Activated T-helper 17 cell treated with anti-CD3 and anti-CD28 coated beads, Interleukin-2, amount 50 U/mL, for 72 hours (primary cell): ENCODE measurements at regions not wholly inside any gene's neighbourhood (a gene's known extent, or its start where the extent isn't known, plus 50 kb on each side); places are given as distances from the start of the nearest gene placed in this dataset.

ENCODE experiments used
- ATAC-seq: fragments of 150-1000 bp; cut with Tn5 transposase; replicated peaks from 2 replicates; pipeline ENCODE4 v1.10.0; 2021; ENCODE audit warnings: mild to moderate bottlenecking, moderate library complexity
- H3K27ac Mint-ChIP-seq: one replicate; pipeline ENCODE4 v1.8.0; 2022; ENCODE audit warnings: mixed read lengths
- H3K27me3 Mint-ChIP-seq: one replicate; pipeline ENCODE4 v1.8.0; 2022; ENCODE audit warnings: mixed read lengths
- H3K36me3 Mint-ChIP-seq: one replicate; pipeline ENCODE4 v1.8.0; 2022; ENCODE audit warnings: low read depth, mild to moderate bottlenecking, mixed read lengths
- H3K4me1 Mint-ChIP-seq: one replicate; pipeline ENCODE4 v1.8.0; 2022; ENCODE audit warnings: mixed read lengths
- H3K4me3 Mint-ChIP-seq: one replicate; pipeline ENCODE4 v1.8.0; 2022; ENCODE audit warnings: mild to moderate bottlenecking, mixed read lengths
- H3K9me3 Mint-ChIP-seq: one replicate; pipeline ENCODE4 v1.8.0; 2022; ENCODE audit warnings: mixed read lengths

- H3K4me1 Mint-ChIP-seq, result no peaks in the 10 kb centered on the region
- ATAC-seq, result no peak
- H3K9me3 Mint-ChIP-seq, result no peaks in the 10 kb centered on the region
- H3K27me3 Mint-ChIP-seq, result no peaks in the 10 kb centered on the region
- no peak overlapping the region for H3K4me3 Mint-ChIP-seq
- H3K36me3 Mint-ChIP-seq, result no peaks in the 10 kb centered on the region
- H3K27ac Mint-ChIP-seq, result no peak overlapping the region
These were observed 411.4 kb downstream of the CCDC91 start for GRCh38 chr12:28601570-28602058.

DNA sequence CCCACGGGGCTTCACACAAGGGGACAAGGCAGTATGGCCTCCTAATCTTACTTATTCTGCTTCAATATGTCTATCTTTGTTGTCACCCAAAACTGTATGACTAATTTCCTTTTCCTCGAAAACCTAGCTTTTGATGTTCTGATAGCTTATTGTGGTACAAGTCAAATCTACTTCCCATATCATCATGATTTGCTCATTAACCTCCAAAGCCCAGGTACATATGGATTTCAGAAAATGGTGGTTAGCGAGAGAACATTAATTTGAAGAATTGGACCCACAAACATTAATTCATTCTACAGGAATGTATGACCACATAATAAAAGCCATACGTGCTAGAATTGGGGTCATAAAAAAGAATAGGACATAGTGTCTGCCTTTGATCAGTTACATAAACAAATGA lies 412.5 kb downstream of the CCDC91 start:
- H3K27me3 Mint-ChIP-seq, result peaks cover 4% of the 10 kb centered on the region
- H3K36me3 Mint-ChIP-seq, result no peaks in the 10 kb centered on the region
- H3K9me3 Mint-ChIP-seq, result peaks cover 8% of the 10 kb centered on the region
- H3K27ac Mint-ChIP-seq, result no peak overlapping the region
- H3K4me1 Mint-ChIP-seq, result no peaks in the 10 kb centered on the region
- no peak overlapping the region for H3K4me3 Mint-ChIP-seq
- ATAC-seq, result no peak

GRCh38 chr12:28603239-28603638 lies 413.0 kb downstream of the CCDC91 start:
- H3K36me3 Mint-ChIP-seq, result no peaks in the 10 kb centered on the region
- no peak overlapping the region for H3K4me3 Mint-ChIP-seq
- no peak overlapping the region for H3K27ac Mint-ChIP-seq
- no peaks in the 10 kb centered on the region for H3K4me1 Mint-ChIP-seq
- H3K27me3 Mint-ChIP-seq, result peaks cover 4% of the 10 kb centered on the region
- H3K9me3 Mint-ChIP-seq, result peaks cover 13% of the 10 kb centered on the region
- no peak for ATAC-seq

- no peaks in the 10 kb centered on the region for H3K4me1 Mint-ChIP-seq
- no peak for ATAC-seq
- no peaks in the 10 kb centered on the region for H3K36me3 Mint-ChIP-seq
- no peak overlapping the region for H3K27ac Mint-ChIP-seq
- H3K4me3 Mint-ChIP-seq, result no peak overlapping the region
- peaks cover 16% of the 10 kb centered on the region for H3K9me3 Mint-ChIP-seq
- H3K27me3 Mint-ChIP-seq, result peaks cover 4% of the 10 kb centered on the region
These were observed 413.5 kb downstream of the CCDC91 start for GRCh38 chr12:28603801-28604200.

DNA sequence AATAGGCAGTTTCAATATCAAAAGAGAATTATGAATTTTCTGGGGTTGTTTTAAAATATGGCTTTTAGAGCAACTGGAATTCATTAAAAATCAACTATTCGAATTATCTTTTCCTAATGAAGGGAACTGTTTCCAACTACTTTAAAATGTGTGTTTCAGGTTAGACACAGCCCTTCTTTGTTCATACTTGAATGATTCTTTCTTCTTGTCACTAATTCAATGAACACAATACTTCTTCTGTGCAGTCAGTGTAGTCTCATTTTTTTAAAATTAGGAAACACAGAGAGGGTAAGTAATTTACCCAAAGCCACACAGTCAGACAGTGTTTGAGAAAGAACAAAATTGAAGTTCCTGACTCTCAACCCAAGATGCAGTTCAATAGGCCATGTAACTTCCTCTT lies 414.0 kb downstream of the CCDC91 start:
- H3K9me3 Mint-ChIP-seq, result peaks cover 16% of the 10 kb centered on the region
- no peak overlapping the region for H3K4me3 Mint-ChIP-seq
- ATAC-seq, result no peak
- H3K4me1 Mint-ChIP-seq, result no peaks in the 10 kb centered on the region
- H3K27me3 Mint-ChIP-seq, result peaks cover 4% of the 10 kb centered on the region
- H3K36me3 Mint-ChIP-seq, result no peaks in the 10 kb centered on the region
- H3K27ac Mint-ChIP-seq, result no peak overlapping the region

DNA sequence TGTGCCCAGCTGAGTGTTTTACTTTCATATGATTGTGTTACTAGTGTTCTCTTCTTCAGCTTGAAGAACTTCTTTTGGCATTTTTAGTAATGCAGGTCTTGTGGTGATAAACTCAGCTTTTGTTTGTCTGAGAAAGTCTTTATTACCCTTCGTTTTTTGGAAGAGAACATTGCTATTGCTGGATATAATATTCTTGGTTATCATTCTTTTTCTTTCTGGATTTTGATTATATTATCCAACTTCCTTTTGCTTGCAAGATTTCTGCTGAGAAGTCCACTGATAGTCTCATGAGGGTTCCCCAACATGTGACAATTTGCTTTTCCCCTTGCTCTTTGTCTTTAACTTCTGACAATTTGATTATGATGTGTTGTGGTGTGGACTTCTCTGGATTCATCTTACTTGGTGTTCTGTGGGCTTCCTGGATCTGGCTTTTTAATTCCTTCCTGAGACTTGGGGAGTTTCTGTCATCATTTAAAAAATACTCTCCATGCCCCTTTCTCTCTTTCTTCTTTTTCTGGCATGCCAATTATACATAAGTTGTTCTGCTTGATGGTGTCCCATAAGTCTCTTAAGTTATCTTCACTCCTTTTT lies 416.8 kb downstream of the CCDC91 start:
- Mint-ChIP-seq H3K27me3 (peaks cover 8% of the 10 kb centered on the region), H3K4me3 (no peak overlapping the region), H3K9me3 (peaks cover 16% of the 10 kb centered on the region), H3K27ac (no peak overlapping the region), H3K4me1 (no peaks in the 10 kb centered on the region), H3K36me3 (no peaks in the 10 kb centered on the region)
- ATAC-seq, result no peak

- no peaks in the 10 kb centered on the region for H3K36me3 Mint-ChIP-seq
- peaks cover 16% of the 10 kb centered on the region for H3K9me3 Mint-ChIP-seq
- ATAC-seq, result no peak
- H3K27me3 Mint-ChIP-seq, result peaks cover 16% of the 10 kb centered on the region
- H3K27ac Mint-ChIP-seq, result no peak overlapping the region
- H3K4me3 Mint-ChIP-seq, result no peak overlapping the region
- no peaks in the 10 kb centered on the region for H3K4me1 Mint-ChIP-seq
These were observed 420.3 kb downstream of the CCDC91 start for GRCh38 chr12:28610401-28611114.

DNA sequence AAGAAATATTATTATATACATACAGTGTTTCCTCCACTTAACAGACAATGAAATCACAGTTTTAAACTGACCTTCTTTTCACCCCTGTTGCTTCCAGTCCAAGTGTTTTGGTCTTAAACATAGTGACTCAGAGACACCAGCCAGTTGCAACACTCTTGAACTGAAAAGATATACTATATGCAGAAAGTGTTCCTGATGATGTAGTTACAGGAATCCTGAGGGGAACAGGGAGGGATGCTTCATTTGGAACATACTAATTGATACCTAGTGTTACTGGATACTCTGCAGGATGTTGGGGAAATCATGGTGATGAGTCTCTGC lies 420.8 kb downstream of the CCDC91 start:
- peaks cover 16% of the 10 kb centered on the region for H3K27me3 Mint-ChIP-seq
- H3K36me3 Mint-ChIP-seq, result no peaks in the 10 kb centered on the region
- H3K27ac Mint-ChIP-seq, result no peak overlapping the region
- peaks cover 16% of the 10 kb centered on the region for H3K9me3 Mint-ChIP-seq
- no peaks in the 10 kb centered on the region for H3K4me1 Mint-ChIP-seq
- no peak overlapping the region for H3K4me3 Mint-ChIP-seq
- ATAC-seq, result no peak

DNA sequence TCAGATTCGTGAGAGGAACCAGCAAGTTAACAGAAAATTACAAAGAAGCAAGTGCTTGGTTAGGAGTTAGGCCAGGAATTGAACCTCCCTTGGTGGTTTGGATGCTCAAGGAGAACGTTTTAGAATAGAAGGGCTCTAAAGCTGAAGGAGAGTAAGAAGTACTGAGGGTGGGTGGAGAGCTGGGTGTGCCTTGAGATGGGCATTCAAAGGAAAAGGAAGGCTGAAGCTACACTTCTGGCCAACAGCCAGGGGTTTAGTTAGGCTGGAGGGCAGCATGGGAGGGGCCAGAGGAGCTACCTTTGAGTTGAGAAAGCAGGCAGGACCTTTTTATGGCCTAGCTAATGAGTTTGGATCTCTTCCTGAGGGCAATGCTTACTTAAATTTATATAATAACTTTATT lies 421.2 kb downstream of the CCDC91 start:
- no peak overlapping the region for H3K27ac Mint-ChIP-seq
- no peaks in the 10 kb centered on the region for H3K4me1 Mint-ChIP-seq

GRCh38 chr12:28618171-28618570 lies 427.9 kb downstream of the CCDC91 start:
- ATAC-seq, result no peak
- Mint-ChIP-seq H3K27me3 (peaks cover 11% of the 10 kb centered on the region), H3K27ac (no peak overlapping the region), H3K4me1 (no peaks in the 10 kb centered on the region), H3K36me3 (no peaks in the 10 kb centered on the region), H3K4me3 (no peak overlapping the region), H3K9me3 (peaks cover 5% of the 10 kb centered on the region)

More for the DNA sequence above, 421.2 kb downstream of the CCDC91 start:
- Mint-ChIP-seq H3K4me3 (no peak overlapping the region), H3K36me3 (no peaks in the 10 kb centered on the region), H3K27me3 (peaks cover 16% of the 10 kb centered on the region), H3K9me3 (peaks cover 17% of the 10 kb centered on the region)
- no peak for ATAC-seq

DNA sequence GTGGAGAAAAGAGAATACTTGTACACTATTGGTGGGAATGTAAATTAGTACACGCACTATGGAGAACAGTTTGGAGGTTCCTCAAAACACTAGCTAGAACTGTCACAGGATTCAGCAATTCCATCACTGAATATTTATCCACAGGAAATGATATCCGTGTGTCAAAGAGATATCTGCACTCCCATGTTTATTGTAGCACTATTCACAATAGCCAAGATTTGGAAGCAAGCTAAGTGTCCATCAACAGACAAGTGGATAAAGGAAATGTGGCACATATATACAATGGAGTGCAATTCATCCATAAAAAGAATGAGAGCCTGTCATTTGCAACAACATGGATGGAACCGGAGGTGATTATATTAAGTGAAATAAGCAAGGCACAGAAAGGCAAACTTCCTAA lies 428.5 kb downstream of the CCDC91 start:
- no peaks in the 10 kb centered on the region for H3K4me1 Mint-ChIP-seq
- H3K4me3 Mint-ChIP-seq, result no peak overlapping the region
- no peak overlapping the region for H3K27ac Mint-ChIP-seq
- ATAC-seq, result no peak
- H3K9me3 Mint-ChIP-seq, result peaks cover 5% of the 10 kb centered on the region
- no peaks in the 10 kb centered on the region for H3K36me3 Mint-ChIP-seq
- peaks cover 6% of the 10 kb centered on the region for H3K27me3 Mint-ChIP-seq

DNA sequence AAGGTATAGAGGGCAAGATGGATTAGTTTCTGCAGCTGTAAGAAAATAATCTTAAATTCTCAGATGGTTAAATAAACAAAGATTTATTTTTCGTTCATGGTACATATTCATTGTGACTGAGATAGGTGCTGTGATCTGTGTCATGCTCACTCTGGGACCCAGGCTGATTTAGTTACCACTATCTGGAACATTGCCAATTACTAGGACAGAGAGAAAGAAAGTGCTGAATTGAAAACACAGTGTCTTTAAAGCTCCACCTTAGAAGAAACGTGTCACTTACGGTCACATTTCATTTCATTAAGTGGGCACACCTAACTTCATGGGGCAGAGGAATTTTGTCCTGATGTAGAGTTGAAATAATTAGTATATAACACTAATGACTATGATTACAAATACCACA lies 430.0 kb downstream of the CCDC91 start:
- no peaks in the 10 kb centered on the region for H3K4me1 Mint-ChIP-seq
- no peak overlapping the region for H3K27ac Mint-ChIP-seq
- H3K27me3 Mint-ChIP-seq, result peaks cover 4% of the 10 kb centered on the region
- ATAC-seq, result no peak
- H3K9me3 Mint-ChIP-seq, result peaks cover 5% of the 10 kb centered on the region
- H3K36me3 Mint-ChIP-seq, result no peaks in the 10 kb centered on the region
- H3K4me3 Mint-ChIP-seq, result no peak overlapping the region

DNA sequence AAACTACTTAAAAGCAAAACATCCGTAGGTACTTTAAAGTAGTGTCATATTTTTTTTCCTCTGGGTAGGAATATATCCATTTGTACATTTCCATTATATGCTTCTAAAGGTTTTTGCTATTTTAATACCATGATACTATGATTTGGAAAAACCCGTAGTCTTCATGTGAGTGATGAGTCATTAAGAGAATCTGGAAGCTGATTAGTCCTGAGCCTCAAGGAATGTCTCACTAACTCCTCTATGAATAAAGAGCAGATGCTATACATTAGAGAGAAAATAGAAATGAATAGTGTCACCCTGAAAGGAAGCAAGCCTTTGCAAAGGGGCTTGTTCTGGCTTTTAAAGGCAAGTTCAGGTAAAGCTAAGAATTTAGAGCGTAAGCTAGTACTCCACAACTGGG lies 432.1 kb downstream of the CCDC91 start:
- no peaks in the 10 kb centered on the region for H3K27me3 Mint-ChIP-seq
- no peaks in the 10 kb centered on the region for H3K36me3 Mint-ChIP-seq
- H3K4me3 Mint-ChIP-seq, result no peak overlapping the region
- no peaks in the 10 kb centered on the region for H3K9me3 Mint-ChIP-seq
- no peak for ATAC-seq
- no peak overlapping the region for H3K27ac Mint-ChIP-seq
- no peaks in the 10 kb centered on the region for H3K4me1 Mint-ChIP-seq

- Mint-ChIP-seq H3K4me1 (no peaks in the 10 kb centered on the region), H3K27ac (no peak overlapping the region), H3K36me3 (no peaks in the 10 kb centered on the region), H3K4me3 (no peak overlapping the region), H3K9me3 (no peaks in the 10 kb centered on the region), H3K27me3 (no peaks in the 10 kb centered on the region)
- no peak for ATAC-seq
These were observed 436.2 kb downstream of the CCDC91 start for GRCh38 chr12:28626504-28626903.

- no peaks in the 10 kb centered on the region for H3K9me3 Mint-ChIP-seq
- H3K36me3 Mint-ChIP-seq, result no peaks in the 10 kb centered on the region
- H3K27me3 Mint-ChIP-seq, result peaks cover 4% of the 10 kb centered on the region
- H3K4me3 Mint-ChIP-seq, result no peak overlapping the region
- H3K4me1 Mint-ChIP-seq, result no peaks in the 10 kb centered on the region
- no peak overlapping the region for H3K27ac Mint-ChIP-seq
- ATAC-seq, result no peak
These were observed 439.4 kb downstream of the CCDC91 start for GRCh38 chr12:28629691-28630090.
